HG03354 (cell line): ENCODE measurements at regions not wholly inside any gene's neighbourhood (a gene's known extent, or its start where the extent isn't known, plus 50 kb on each side); places are given as distances from the start of the nearest gene placed in this dataset.
"Not testable (repeated sequence)": the region's sequence is repeated elsewhere in the genome, so short reads cannot be mapped to it uniquely, and the experiment has no call there.

Experiments
- ATAC-seq: cut with Tn5 transposase; IDR thresholded peaks from one replicate; pipeline ENCODE4 v1.9.1; 2021; ENCODE audit warnings: mild to moderate bottlenecking; ENCODE audit not compliant: unreplicated experiment, poor library complexity, severe bottlenecking

GRCh38 chr2:53544871-53545558 lies 222.6 kb upstream of the CHAC2 start:
- ATAC-seq, result no peak

GRCh38 chr2:53543083-53543482 lies 224.5 kb upstream of the CHAC2 start:
- no peak for ATAC-seq

- ATAC-seq, result no peak
These were observed 230.8 kb upstream of the CHAC2 start for GRCh38 chr2:53536583-53537361.

GRCh38 chr2:53535234-53535840 lies 232.3 kb upstream of the CHAC2 start:
- no peak for ATAC-seq

- no peak for ATAC-seq
These were observed 237.5 kb upstream of the CHAC2 start for GRCh38 chr2:53530126-53530525.

GRCh38 chr2:53527056-53527455 lies 240.5 kb upstream of the CHAC2 start:
- no peak for ATAC-seq

GRCh38 chr2:53519918-53520841 lies 247.4 kb upstream of the CHAC2 start:
- no peak for ATAC-seq

GRCh38 chr2:53517406-53517805 lies 250.2 kb upstream of the CHAC2 start:
- ATAC-seq, result no peak

GRCh38 chr2:53516650-53517049 lies 251.0 kb upstream of the CHAC2 start:
- no peak for ATAC-seq

GRCh38 chr2:53515435-53516332 lies 251.9 kb upstream of the CHAC2 start:
- ATAC-seq, result no peak

- ATAC-seq, result no peak
These were observed 254.4 kb upstream of the CHAC2 start for GRCh38 chr2:53513167-53513666.

GRCh38 chr2:53512071-53512826 lies 255.4 kb upstream of the CHAC2 start:
- no peak for ATAC-seq

- no peak for ATAC-seq
These were observed 256.1 kb upstream of the CHAC2 start for GRCh38 chr2:53511549-53511948.

- ATAC-seq, result no peak
These were observed 257.2 kb upstream of the CHAC2 start for GRCh38 chr2:53510401-53510800.

- no peak for ATAC-seq
These were observed 257.7 kb upstream of the CHAC2 start for GRCh38 chr2:53509831-53510388.

GRCh38 chr2:53508667-53509066 lies 258.9 kb upstream of the CHAC2 start:
- no peak for ATAC-seq

- not testable (repeated sequence) for ATAC-seq
These were observed 260.5 kb upstream of the CHAC2 start for GRCh38 chr2:53507070-53507469.

- ATAC-seq, result no peak
These were observed 261.8 kb upstream of the CHAC2 start for GRCh38 chr2:53505826-53506225.
